A549 (cell line): ENCODE measurements at regions not wholly inside any gene's neighbourhood (a gene's known extent, or its start where the extent isn't known, plus 50 kb on each side); places are given as distances from the start of the nearest gene placed in this dataset.

Experiments used
- ATAC-seq, 2 experiments: fragments of 200-7000 bp in 1 of 2; fragments of >200 bp in 1 of 2; cut with Nextera tagmentation in 1 of 2; cut with Tn5 transposase in 1 of 2; 3 replicates each; pipeline versions ENCODE4 v1.8.0 to v1.9.1; 2018 to 2020; ENCODE audit warnings: mild to moderate bottlenecking in 1 of 2, moderate library complexity in 1 of 2
- CTCF ChIA-PET: fragments of 300-600 bp; sonication (Branson Sonifier 250); formaldehyde crosslinking; extraction: SDS; loops from one replicate; lab custom pipeline; 2021; ENCODE audit warnings: antibody characterized with exemption, inconsistent platforms; lab: Yijun Ruan, JAX
- POLR2A ChIA-PET: fragments of 350-600 bp; formaldehyde crosslinking; extraction: SDS; loops from one replicate; lab custom pipeline; 2021; ENCODE audit warnings: antibody characterized with exemption, inconsistent platforms; lab: Yijun Ruan, JAX
- DNase-seq, 2 experiments: peaks; one replicate each; pipeline versions ENCODE4 v3.0.0 to v3.0.0-alpha.2; 2011 to 2016; ENCODE audit warnings: low read depth in 1 of 2, low spot score in 1 of 2
- FAIRE-seq: peaks from 2 replicates; lab custom pipeline; 2011; peaks lifted over from hg19 to GRCh38; lab: Jason Lieb, UNC
- H3K27ac ChIP-seq, 2 experiments: fragments of >200 bp; sonication (Bioruptor Twin); formaldehyde crosslinking; 3 replicates each; pipeline ENCODE4 v1.5.1; 2016 to 2017
- H3K4me1 ChIP-seq: fragments of >200 bp; sonication (Bioruptor Twin); formaldehyde crosslinking; 3 replicates; pipeline ENCODE4 v1.6.1; 2016
- H3K4me2 ChIP-seq: fragments of >200 bp; sonication (Bioruptor Twin); formaldehyde crosslinking; 3 replicates; pipeline ENCODE4 v1.6.1; 2016
- H3K4me3 ChIP-seq: fragments of >200 bp; sonication (Bioruptor Twin); formaldehyde crosslinking; 3 replicates; pipeline ENCODE4 v1.5.1; 2016
- H3K9me3 ChIP-seq: fragments of >200 bp; sonication (Bioruptor Twin); formaldehyde crosslinking; 3 replicates; pipeline ENCODE4 v1.6.1; 2016
- CBX2 ChIP-seq: fragments of 200-600 bp; sonication (generic); IDR thresholded peaks from 2 replicates; pipeline ENCODE4 v1.6.1; 2016; ENCODE audit warnings: low read depth, mild to moderate bottlenecking, borderline replicate concordance
- CBX8 ChIP-seq: fragments of 200-600 bp; sonication (generic); IDR thresholded peaks from 2 replicates; pipeline ENCODE4 v1.6.1; 2016
- CHD4 ChIP-seq: fragments of 200-600 bp; sonication (generic); IDR thresholded peaks from 2 replicates; pipeline ENCODE4 v1.6.1; 2016; ENCODE audit warnings: antibody characterized with exemption, mild to moderate bottlenecking, borderline replicate concordance
- EHMT2 ChIP-seq: fragments of 200-600 bp; sonication (generic); IDR thresholded peaks from 2 replicates; pipeline ENCODE4 v1.6.1; 2016; ENCODE audit warnings: antibody characterized with exemption, low read depth, mild to moderate bottlenecking, moderate library complexity
- ESRRA ChIP-seq: fragments of 150-350 bp; IDR thresholded peaks from 2 replicates; pipeline ENCODE4 v1.6.1; 2014; ENCODE audit warnings: mild to moderate bottlenecking, low read length, borderline replicate concordance
- FOSB ChIP-seq: fragments of 250-450 bp; sonication (Bioruptor Pico); IDR thresholded peaks from 2 replicates; pipeline ENCODE4 v1.5.0; 2020; ENCODE audit warnings: mild to moderate bottlenecking, moderate library complexity
- FOXS1 ChIP-seq: fragments of 250-450 bp; sonication (Bioruptor Pico); IDR thresholded peaks from 2 replicates; pipeline ENCODE4 v1.5.0; 2020; ENCODE audit warnings: mild to moderate bottlenecking, moderate library complexity
- HDAC2 ChIP-seq: fragments of 200-600 bp; sonication (generic); IDR thresholded peaks from 2 replicates; pipeline ENCODE4 v1.6.1; 2016
- HEYL ChIP-seq: fragments of 250-450 bp; sonication (Bioruptor Pico); IDR thresholded peaks from 2 replicates; pipeline ENCODE4 v1.8.0; 2021; ENCODE audit warnings: mild to moderate bottlenecking, moderate library complexity
- HOXA7 ChIP-seq: fragments of 250-450 bp; sonication (Bioruptor Pico); IDR thresholded peaks from 2 replicates; pipeline ENCODE4 v1.5.0; 2020; ENCODE audit warnings: mild to moderate bottlenecking, moderate library complexity
- JUN ChIP-seq, 2 experiments: fragments of >200 bp; sonication (Bioruptor Twin); formaldehyde crosslinking; IDR thresholded peaks; 2 replicates in 1 of 2; 3 replicates in 1 of 2; pipeline ENCODE4 v1.6.1; 2016 to 2017
- JUNB ChIP-seq: fragments of >200 bp; sonication (Bioruptor Twin); formaldehyde crosslinking; IDR thresholded peaks from 2 replicates; pipeline ENCODE4 v1.6.1; 2016
- KDM5A ChIP-seq: fragments of 200-600 bp; sonication (generic); IDR thresholded peaks from 2 replicates; pipeline ENCODE4 v1.6.1; 2016; ENCODE audit warnings: antibody characterized with exemption, mild to moderate bottlenecking
- MAZ ChIP-seq: fragments of 150-350 bp; IDR thresholded peaks from 2 replicates; pipeline ENCODE4 v1.6.1; 2014; ENCODE audit warnings: antibody characterized with exemption, low read depth, low read length, borderline replicate concordance
- MYC ChIP-seq: IDR thresholded peaks from 2 replicates; pipeline ENCODE4 v1.6.1; 2012; ENCODE audit warnings: mild to moderate bottlenecking, inconsistent platforms, low read length, improper control_type of control experiment, borderline replicate concordance
- POLR2A ChIP-seq: IDR thresholded peaks from 2 replicates; pipeline ENCODE4 v1.6.1; 2012; ENCODE audit warnings: mild to moderate bottlenecking, low read length
- RARB ChIP-seq: fragments of 250-450 bp; sonication (Bioruptor Pico); IDR thresholded peaks from 2 replicates; pipeline ENCODE4 v1.8.0; 2021; ENCODE audit warnings: mild to moderate bottlenecking, moderate library complexity
- TFCP2L1 ChIP-seq: fragments of 250-450 bp; sonication (Bioruptor Pico); IDR thresholded peaks from 2 replicates; pipeline ENCODE4 v1.5.0; 2021; ENCODE audit warnings: mild to moderate bottlenecking
- ZC3H11A ChIP-seq: fragments of 450-650 bp; IDR thresholded peaks from 2 replicates; pipeline ENCODE4 v1.6.1; 2014; ENCODE audit warnings: antibody characterized with exemption, mild to moderate bottlenecking
- ZFP36 ChIP-seq: fragments of 450-650 bp; IDR thresholded peaks from 2 replicates; pipeline ENCODE4 v1.6.1; 2014; ENCODE audit warnings: borderline replicate concordance; ENCODE audit not compliant: partially characterized antibody
- WGBS: methylation state at CpG from one replicate; pipeline ENCODE4 v1.1.6; 2017; ENCODE audit errors: missing lambda C conversion rate; 5-methylcytosine and 5-hydroxymethylcytosine counted together
- TF ChIP-seq, protein P1 (sequence below): fragments of >200 bp; sonication (Bioruptor Twin); formaldehyde crosslinking; IDR thresholded peaks from 2 replicates; pipeline ENCODE4 v1.6.1; 2016
- TF ChIP-seq, protein P2 (sequence below): fragments of 250-450 bp; sonication (Bioruptor Pico); IDR thresholded peaks from 2 replicates; pipeline ENCODE4 v1.5.0; 2021; ENCODE audit warnings: mild to moderate bottlenecking, moderate library complexity, borderline replicate concordance
- TF ChIP-seq, protein P3 (sequence below): fragments of 250-450 bp; sonication (Bioruptor Pico); IDR thresholded peaks from 2 replicates; pipeline ENCODE4 v1.5.0; 2020; ENCODE audit warnings: low read depth, mild to moderate bottlenecking, moderate library complexity
- TF ChIP-seq, protein P4 (sequence below): fragments of 150-350 bp; IDR thresholded peaks from 2 replicates; pipeline ENCODE4 v1.6.1; 2014; ENCODE audit warnings: low read depth, mild to moderate bottlenecking, low read length
- TF ChIP-seq, protein P5 (sequence below): IDR thresholded peaks from 2 replicates; pipeline ENCODE4 v1.6.1; 2012
- TF ChIP-seq, protein P6 (sequence below): IDR thresholded peaks from 2 replicates; pipeline ENCODE4 v1.6.1; 2012
- TF ChIP-seq, protein P7 (sequence below): fragments of 200-600 bp; sonication (generic); IDR thresholded peaks from 2 replicates; pipeline ENCODE4 v1.6.1; 2016; ENCODE audit warnings: antibody characterized with exemption, mild to moderate bottlenecking, moderate library complexity

DNA sequence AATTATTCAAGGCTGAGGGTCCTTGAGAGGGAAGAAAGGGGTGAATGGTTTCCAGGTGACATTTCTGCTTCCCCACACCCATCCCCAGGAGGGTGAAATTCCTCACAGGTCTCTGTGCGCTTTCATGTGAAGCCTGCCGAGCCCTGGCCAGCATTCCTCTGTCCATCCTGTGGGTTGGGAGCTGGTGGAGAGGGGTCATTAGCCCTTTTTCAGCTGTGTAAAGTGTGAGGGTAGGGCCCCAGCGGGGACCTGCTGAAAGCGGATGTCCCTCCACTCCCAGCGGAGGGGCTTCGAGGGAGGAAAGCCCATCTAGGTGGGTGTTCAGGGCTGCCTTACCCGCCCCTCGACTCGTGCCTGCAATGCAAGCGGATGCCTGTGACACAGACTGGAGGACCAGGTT lies 53.3 kb upstream of the DLX4 start (continued):
- TF ChIP-seq ZFP36, result no peak
- no peak for TF ChIP-seq TFCP2L1 (CRISPR knock-in tag)
- TF ChIP-seq CBX8, result no peak
- TF ChIP-seq ZC3H11A, result no peak
- TF ChIP-seq, all 56 proteins: peak for 0

DNA sequence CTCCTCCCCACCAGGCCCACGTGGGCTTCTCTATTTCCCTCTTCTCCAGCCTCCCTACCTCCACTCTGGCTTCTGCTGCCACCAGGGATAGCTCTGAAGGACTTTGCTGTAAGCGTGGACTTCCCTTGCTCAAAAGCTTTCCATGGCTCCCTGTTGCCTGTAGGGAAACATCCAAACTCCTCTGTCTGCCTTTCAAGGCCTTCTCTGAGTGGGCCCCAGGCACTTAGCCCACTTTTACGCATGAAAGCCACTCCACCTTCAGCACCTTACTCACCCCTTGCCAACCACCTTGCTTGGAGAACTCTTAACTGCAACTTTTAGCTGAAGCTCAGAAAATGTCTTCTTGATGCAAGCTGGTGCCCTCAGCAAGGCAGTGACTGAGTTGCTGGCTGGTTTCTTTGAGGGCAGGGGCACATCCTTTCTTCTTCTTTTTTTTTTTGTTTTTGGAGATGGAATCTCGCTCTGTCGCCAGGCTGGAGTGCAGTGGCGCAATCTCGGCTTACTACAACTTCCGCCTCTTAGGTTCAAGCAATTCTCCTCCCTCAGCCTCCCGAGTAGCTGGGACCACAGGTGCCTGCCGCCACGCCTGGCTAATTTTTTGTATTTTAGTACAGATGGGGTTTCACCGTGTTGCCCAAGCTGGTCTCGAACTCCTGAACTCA lies 52.0 kb upstream of the DLX4 start:
- Histone ChIP-seq H3K4me1 (peaks cover 16% of the 10 kb centered on the region), H3K4me2 (no peak overlapping the region), H3K9me3 (no peaks in the 10 kb centered on the region), H3K4me3 (no peak overlapping the region), H3K27ac (no peak overlapping the region)
- ChIA-PET POLR2A (interaction anchor here (0.5 kb wide), 1 partner anchor 169 kb away, joined by 3 read pairs; no protein-coding TSS in a partner anchor), CTCF (interaction anchor here (0.9 to 62.1 kb wide), 7 partner anchors 14 to 601 kb away, joined by 3 to 2613 read pairs (median 5); partner anchors contain the start of genes DLX3 and DLX4)
- DNase-seq (no peak), FAIRE-seq (no peak), ATAC-seq (no peak)
- 74% methylated on average over 13 of the region's 13 CpGs for WGBS
- TF ChIP-seq POLR2A (no peak), CBX8 (no peak), FOXS1 (CRISPR knock-in tag) (no peak), MYC (no peak), ESRRA (no peak), ZFP36 (no peak), MAZ (no peak), CHD4 (no peak), KDM5A (no peak), JUNB (no peak), HOXA7 (CRISPR knock-in tag) (no peak)
- TF ChIP-seq, protein P1, sequence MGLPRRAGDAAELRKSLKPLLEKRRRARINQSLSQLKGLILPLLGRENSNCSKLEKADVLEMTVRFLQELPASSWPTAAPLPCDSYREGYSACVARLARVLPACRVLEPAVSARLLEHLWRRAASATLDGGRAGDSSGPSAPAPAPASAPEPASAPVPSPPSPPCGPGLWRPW, result no peak
- TF ChIP-seq, protein P2, sequence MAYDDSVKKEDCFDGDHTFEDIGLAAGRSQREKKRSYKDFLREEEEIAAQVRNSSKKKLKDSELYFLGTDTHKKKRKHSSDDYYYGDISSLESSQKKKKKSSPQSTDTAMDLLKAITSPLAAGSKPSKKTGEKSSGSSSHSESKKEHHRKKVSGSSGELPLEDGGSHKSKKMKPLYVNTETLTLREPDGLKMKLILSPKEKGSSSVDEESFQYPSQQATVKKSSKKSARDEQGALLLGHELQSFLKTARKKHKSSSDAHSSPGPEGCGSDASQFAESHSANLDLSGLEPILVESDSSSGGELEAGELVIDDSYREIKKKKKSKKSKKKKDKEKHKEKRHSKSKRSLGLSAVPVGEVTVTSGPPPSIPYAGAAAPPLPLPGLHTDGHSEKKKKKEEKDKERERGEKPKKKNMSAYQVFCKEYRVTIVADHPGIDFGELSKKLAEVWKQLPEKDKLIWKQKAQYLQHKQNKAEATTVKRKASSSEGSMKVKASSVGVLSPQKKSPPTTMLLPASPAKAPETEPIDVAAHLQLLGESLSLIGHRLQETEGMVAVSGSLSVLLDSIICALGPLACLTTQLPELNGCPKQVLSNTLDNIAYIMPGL (CRISPR knock-in tag), result no peak
- TF ChIP-seq, protein P3, sequence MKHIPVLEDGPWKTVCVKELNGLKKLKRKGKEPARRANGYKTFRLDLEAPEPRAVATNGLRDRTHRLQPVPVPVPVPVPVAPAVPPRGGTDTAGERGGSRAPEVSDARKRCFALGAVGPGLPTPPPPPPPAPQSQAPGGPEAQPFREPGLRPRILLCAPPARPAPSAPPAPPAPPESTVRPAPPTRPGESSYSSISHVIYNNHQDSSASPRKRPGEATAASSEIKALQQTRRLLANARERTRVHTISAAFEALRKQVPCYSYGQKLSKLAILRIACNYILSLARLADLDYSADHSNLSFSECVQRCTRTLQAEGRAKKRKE (CRISPR knock-in tag), result no peak
- TF ChIP-seq, protein P4, sequence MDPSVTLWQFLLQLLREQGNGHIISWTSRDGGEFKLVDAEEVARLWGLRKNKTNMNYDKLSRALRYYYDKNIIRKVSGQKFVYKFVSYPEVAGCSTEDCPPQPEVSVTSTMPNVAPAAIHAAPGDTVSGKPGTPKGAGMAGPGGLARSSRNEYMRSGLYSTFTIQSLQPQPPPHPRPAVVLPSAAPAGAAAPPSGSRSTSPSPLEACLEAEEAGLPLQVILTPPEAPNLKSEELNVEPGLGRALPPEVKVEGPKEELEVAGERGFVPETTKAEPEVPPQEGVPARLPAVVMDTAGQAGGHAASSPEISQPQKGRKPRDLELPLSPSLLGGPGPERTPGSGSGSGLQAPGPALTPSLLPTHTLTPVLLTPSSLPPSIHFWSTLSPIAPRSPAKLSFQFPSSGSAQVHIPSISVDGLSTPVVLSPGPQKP, result no peak
- TF ChIP-seq, protein P5, sequence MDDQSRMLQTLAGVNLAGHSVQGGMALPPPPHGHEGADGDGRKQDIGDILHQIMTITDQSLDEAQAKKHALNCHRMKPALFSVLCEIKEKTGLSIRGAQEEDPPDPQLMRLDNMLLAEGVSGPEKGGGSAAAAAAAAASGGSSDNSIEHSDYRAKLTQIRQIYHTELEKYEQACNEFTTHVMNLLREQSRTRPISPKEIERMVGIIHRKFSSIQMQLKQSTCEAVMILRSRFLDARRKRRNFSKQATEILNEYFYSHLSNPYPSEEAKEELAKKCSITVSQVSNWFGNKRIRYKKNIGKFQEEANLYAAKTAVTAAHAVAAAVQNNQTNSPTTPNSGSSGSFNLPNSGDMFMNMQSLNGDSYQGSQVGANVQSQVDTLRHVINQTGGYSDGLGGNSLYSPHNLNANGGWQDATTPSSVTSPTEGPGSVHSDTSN, result no peak

DNA sequence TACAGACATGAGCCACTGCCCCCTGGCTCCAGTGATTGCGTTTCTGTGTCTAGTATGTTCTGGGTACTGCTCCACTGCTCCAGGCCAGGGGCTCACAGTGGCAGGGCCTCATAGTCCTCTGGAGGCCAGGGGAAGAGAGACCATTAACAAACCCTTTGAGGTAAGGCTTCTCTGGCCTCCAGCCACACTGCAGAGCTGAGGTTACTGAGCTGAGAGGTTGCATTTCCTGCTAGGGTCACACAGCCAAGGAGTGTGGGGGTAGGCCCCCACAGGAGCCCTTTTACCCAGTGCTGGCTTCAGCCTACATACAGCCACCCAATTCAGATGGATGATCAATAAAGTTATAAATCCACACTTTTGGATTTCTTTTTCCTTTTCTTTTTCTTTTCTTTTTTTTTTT lies 50.4 kb upstream of the DLX4 start:
- H3K27ac ChIP-seq, result no peak overlapping the region
- FAIRE-seq (no peak), ATAC-seq (no peak), DNase-seq (no peak)
- H3K4me2 ChIP-seq, result no peak overlapping the region
- H3K4me1 ChIP-seq, result peaks cover 12% of the 10 kb centered on the region
- no peak overlapping the region for H3K4me3 ChIP-seq
- H3K9me3 ChIP-seq, result no peaks in the 10 kb centered on the region
- 47% methylated on average over 1 of the region's 1 CpG for WGBS
- CTCF ChIA-PET, result interaction anchor here (1.0 to 62.1 kb wide), 6 partner anchors 8 to 361 kb away, joined by 3 to 2613 read pairs (median 4); partner anchors contain the start of genes DLX3 and DLX4
- POLR2A ChIA-PET, result no interaction called here
- TF ChIP-seq TFCP2L1 (CRISPR knock-in tag), result no peak
- no peak for TF ChIP-seq FOSB (CRISPR knock-in tag)
- no peak for TF ChIP-seq HEYL (CRISPR knock-in tag)
- no peak for TF ChIP-seq HDAC2
- no peak for TF ChIP-seq RARB (CRISPR knock-in tag)
- TF ChIP-seq JUN (IDR thresholded peaks at IDR 0.05), result no peak
- TF ChIP-seq CBX2, result no peak
- TF ChIP-seq EHMT2, result no peak
- TF ChIP-seq, protein P6, sequence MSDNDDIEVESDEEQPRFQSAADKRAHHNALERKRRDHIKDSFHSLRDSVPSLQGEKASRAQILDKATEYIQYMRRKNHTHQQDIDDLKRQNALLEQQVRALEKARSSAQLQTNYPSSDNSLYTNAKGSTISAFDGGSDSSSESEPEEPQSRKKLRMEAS, result no peak
- TF ChIP-seq, protein P7, sequence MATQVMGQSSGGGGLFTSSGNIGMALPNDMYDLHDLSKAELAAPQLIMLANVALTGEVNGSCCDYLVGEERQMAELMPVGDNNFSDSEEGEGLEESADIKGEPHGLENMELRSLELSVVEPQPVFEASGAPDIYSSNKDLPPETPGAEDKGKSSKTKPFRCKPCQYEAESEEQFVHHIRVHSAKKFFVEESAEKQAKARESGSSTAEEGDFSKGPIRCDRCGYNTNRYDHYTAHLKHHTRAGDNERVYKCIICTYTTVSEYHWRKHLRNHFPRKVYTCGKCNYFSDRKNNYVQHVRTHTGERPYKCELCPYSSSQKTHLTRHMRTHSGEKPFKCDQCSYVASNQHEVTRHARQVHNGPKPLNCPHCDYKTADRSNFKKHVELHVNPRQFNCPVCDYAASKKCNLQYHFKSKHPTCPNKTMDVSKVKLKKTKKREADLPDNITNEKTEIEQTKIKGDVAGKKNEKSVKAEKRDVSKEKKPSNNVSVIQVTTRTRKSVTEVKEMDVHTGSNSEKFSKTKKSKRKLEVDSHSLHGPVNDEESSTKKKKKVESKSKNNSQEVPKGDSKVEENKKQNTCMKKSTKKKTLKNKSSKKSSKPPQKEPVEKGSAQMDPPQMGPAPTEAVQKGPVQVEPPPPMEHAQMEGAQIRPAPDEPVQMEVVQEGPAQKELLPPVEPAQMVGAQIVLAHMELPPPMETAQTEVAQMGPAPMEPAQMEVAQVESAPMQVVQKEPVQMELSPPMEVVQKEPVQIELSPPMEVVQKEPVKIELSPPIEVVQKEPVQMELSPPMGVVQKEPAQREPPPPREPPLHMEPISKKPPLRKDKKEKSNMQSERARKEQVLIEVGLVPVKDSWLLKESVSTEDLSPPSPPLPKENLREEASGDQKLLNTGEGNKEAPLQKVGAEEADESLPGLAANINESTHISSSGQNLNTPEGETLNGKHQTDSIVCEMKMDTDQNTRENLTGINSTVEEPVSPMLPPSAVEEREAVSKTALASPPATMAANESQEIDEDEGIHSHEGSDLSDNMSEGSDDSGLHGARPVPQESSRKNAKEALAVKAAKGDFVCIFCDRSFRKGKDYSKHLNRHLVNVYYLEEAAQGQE, result no peak
